OCI-M2 (cell line): ENCODE measurements at regions not wholly inside any gene's neighbourhood (a gene's known extent, or its start where the extent isn't known, plus 50 kb on each side); places are given as distances from the start of the nearest gene placed in this dataset.
"Not testable (repeated sequence)": the region's sequence is repeated elsewhere in the genome, so short reads cannot be mapped to it uniquely, and the experiment has no call there.

Experiments used
- DNase-seq: peaks from one replicate; lab custom pipeline; 2025; ENCODE audit not compliant: unreplicated experiment; lab: John Stamatoyannopoulos, UW

GRCh38 chr10:9402507-9403195 is 1348.2 kb downstream of the GATA3 start:
- DNase-seq, result not testable (repeated sequence)

- DNase-seq, result not testable (repeated sequence)
Observed at GRCh38 chr10:9407201-9407600, 1352.7 kb downstream of the GATA3 start.

- no peak for DNase-seq
Observed at GRCh38 chr10:9416331-9416730, 1361.8 kb downstream of the GATA3 start.

DNA sequence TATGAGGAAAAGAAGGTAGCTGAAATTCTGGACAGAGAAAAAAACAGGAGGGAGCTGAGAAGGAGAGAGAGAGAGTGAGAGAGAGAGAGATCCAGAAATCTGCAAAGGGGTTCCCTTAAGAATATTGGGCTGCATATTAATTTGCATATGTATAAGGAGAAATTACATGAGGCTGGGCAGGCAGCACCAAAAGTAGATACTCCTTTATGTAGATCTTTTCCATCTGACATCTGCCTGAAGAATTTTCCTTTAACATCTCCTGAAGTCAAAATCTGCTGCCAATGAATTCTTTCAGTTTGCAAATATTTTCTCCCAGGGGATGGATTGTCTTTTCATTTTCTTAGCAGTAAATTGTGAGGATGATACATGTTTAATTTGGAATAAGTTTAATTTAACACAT is 1365.3 kb downstream of the GATA3 start:
- no peak for DNase-seq

DNA sequence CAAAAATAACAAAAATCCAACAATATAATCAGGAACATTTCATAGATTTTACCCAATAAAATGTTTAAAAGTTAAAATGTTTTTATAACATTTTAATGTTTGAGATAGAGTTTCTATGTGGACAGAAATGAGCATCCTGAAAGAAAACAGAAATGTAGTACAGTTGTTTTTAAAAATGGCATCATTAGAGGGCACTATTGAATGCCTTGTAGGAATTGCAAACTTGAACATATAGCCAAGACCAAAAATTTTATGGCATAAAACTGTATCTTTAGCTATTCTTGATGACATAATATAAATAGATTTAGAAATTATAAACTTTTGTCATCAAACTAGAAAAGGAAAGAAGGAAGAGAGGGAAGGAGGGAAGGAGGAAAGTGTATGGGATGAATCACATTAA is 1372.7 kb downstream of the GATA3 start:
- DNase-seq, result no peak

DNA sequence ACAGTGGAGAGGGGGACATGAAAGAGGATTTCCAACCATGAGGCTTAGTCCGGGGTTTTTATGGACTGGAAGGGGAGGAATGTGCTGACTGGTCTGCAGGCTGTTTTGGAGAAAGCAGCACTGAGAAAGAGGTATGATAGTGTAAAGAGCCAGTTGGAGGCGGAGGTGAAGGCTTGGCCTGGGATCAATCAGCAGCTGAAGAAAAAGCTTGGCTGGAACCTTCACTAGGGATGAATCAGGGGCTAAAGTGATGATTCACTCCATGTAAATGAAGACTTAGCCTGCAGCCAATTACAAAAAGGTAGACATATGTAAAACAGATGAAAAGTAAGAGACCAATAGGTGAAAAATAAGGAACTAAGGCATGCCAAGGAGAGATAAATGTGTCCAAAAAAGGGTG is 1382.6 kb downstream of the GATA3 start:
- DNase-seq, result no peak

DNA sequence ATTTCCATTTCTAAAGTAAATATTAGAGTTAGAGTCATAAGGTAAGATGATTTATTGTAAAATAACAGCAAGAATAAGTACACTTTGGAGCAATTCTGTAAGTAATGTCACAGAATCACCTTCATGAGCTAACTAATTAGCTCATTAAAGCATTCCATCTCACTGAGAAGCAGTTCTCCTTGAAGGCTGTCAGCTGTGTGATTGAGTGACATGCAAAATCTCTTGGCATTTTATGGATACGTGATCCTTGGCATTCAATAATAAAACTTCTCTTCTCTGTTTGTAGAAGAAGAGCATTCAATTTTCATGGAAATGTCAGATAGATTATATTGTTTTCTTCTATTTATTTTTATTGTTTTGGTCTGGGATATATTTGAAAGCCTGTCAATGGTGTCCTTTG is 1389.3 kb downstream of the GATA3 start:
- DNase-seq, result no peak

GRCh38 chr10:9449530-9449929 is 1395.0 kb downstream of the GATA3 start:
- no peak for DNase-seq

DNA sequence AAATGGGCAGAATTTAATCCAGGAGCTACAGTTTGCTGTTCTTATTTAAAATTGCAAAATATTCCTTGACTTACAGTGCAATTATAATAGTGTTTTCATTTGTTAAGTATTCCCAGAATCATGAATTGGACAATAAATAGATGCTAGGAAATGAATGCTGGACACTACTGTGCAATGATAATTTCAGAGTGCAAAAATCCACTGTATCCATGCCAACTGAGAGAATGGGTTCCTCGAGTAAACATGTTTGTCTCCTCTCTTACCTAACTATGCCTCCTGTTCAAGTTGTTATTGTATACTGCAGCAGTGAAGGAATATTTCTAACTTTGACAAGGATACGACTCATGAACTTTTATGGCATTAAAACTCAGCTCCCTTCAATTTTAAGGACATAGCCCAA is 1396.3 kb downstream of the GATA3 start:
- no peak for DNase-seq

- DNase-seq, result no peak
Observed at GRCh38 chr10:9451211-9451773, 1396.8 kb downstream of the GATA3 start.

DNA sequence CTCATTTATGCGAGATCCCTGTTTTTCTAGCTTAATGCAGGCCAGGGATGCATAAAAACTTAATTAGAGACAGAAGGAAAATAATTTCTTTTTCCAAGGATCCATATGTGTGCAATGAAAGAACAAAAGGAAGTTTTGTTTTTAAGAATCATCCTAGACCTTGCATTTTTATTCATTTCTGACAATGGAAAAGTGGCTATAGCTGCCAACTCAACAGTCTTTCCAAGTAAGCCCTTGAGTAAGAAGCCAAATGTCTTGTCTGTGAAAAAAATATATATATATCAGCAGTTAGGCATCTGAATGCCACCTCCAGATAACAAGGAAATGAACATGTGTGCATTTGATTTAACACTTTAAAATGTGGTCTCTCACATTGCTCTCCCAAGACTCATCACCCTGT is 1397.6 kb downstream of the GATA3 start:
- DNase-seq, result no peak

- DNase-seq, result not testable (repeated sequence)
Observed at GRCh38 chr10:9453871-9454270, 1399.4 kb downstream of the GATA3 start.

GRCh38 chr10:9469663-9470205 is 1415.2 kb downstream of the GATA3 start:
- DNase-seq, result no peak

DNA sequence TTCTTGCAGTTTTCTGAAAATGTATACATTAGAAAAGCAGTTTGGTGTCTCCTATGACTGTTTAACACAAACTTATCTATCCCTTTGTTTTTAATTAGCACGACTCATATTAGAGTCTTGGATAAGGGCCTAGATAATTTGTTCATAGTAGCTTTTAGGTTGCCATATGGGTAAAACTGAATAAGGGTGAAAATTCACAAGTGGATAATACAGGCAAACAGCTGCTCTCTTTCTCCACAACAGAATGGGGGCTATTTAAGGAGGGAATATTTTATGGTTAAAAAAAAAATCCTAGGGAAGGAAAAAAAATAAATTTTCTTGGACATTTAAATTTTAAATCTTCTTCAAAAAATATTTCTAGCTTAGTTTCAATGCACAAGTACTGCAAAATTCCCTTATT is 1416.1 kb downstream of the GATA3 start:
- DNase-seq, result no peak

DNA sequence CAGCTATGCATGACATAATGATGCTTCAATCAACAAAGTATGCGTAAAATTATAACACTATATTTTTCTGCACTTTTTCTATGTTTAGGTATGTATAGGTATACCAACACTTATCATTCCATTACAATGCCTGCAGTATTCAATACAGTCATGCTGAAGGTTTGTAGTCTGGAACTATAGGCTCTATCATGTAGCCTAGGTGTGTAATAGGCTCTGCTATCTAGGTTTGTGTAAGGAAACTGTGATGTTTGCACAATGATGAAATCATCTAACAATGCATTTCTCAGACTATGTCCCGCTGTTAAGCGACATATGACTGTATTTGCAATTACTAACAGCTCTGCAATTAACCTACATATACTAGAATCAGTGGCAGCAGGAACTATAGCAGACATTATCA is 1447.5 kb downstream of the GATA3 start:
- DNase-seq, result no peak

DNA sequence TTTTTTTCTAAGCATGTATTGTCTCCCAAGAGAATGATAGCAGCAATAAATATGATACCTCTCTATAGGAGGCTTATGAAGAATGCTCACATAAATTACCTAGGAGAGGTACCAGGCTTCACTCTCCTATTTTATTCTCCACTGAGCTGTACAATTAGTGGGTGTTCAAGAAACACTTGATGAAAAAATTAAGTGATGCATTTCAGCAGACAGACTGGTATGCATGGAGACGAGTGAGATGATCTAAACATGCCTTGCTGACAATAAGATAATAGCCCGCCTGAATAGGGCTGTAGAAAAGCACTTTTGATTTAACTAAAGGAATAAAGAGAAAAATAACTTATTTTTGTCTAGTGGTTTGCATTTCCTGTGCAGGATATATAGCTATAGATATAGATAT is 1449.7 kb downstream of the GATA3 start:
- no peak for DNase-seq

- no peak for DNase-seq
Observed at GRCh38 chr10:9505546-9505945, 1451.1 kb downstream of the GATA3 start.

- no peak for DNase-seq
Observed at GRCh38 chr10:9508606-9509005, 1454.1 kb downstream of the GATA3 start.

DNA sequence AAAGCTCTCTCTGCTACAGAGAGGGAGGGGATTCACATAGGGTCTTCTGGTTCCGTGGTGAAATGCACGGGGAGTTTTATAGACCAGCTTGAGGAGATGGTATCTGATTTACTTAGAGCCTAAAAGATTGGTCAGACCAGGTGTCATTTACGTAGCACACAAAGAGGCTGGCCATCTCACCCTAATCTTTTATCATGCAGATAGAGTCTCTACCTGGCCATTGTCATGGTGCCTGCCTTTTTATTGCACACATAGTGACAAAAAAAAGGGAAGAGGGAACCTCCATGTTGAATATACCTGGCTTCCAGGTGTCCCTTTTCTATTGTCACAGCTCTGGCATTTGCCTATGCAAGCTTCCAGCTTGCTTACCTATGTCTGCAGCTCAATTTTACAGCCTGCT is 1456.1 kb downstream of the GATA3 start:
- no peak for DNase-seq

- DNase-seq, result no peak
Observed at GRCh38 chr10:9515922-9516321, 1461.4 kb downstream of the GATA3 start.

- no peak for DNase-seq
Observed at GRCh38 chr10:9535744-9536143, 1481.3 kb downstream of the GATA3 start.

GRCh38 chr10:9545073-9545472 is 1472.6 kb upstream of the CELF2 start:
- no peak for DNase-seq
